ENCODE measurements at regions not wholly inside any gene's neighbourhood (a gene's known extent, or its start where the extent isn't known, plus 50 kb on each side); places are given as distances from the start of the nearest gene placed in this dataset.

GRCh38 chr15:25226360-25226759 lies 212.5 kb downstream of the UBE3A start:
- no peak for TF ChIP-seq CTCF (IDR thresholded peaks at IDR 0.05)
- no peak for TF ChIP-seq POLR2A (IDR thresholded peaks at IDR 0.05)

Measured in transverse colon (tissue), 3 donors.